DMS79 treated with DMSO at 0.1 percent for 48 hours (cell line): ENCODE measurements at regions not wholly inside any gene's neighbourhood (a gene's known extent, or its start where the extent isn't known, plus 50 kb on each side); places are given as distances from the start of the nearest gene placed in this dataset.

Source experiments
- DNase-seq: peaks from one replicate; lab custom pipeline; 2025; lab: John Stamatoyannopoulos, UW

DNA sequence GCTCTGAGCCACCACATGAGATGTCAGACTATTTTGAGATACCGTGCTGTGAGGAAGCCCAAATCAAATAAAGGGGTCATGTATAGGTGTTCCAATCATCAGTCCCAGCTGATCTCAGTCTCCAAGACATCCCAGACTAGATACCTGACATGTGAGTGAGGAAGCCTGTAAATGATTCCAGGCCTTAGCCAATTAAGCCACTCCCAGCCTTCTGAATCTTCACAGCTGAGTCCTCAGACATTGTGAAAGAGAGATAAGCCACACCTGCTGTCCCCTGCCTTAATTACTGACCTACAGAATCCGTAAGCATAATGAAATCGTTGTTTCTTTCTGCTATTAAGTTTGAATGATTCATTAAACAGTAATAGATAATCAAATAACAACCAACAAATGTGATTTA lies 671.4 kb downstream of the ZNF674 start:
- no peak for DNase-seq

DNA sequence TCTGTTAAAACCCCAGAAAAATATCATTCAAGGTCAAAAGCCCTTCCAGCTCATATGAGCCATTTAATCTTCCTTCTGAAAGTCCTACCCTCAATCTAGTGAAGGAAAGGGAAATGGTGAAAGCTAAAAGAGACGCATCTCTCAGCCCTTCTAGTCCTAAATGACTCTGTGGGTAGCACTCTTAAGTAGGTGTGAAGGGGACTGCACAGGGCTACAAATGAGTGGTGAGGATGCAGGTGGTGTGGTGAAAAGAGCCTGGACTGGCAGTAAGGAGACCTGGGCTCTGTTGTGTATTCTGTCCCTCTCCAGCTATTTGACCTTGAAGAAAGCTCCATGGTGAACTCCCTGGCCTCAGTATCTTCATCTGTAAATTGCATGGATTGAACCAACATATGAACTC lies 671.8 kb upstream of the DIPK2B start:
- no peak for DNase-seq

DNA sequence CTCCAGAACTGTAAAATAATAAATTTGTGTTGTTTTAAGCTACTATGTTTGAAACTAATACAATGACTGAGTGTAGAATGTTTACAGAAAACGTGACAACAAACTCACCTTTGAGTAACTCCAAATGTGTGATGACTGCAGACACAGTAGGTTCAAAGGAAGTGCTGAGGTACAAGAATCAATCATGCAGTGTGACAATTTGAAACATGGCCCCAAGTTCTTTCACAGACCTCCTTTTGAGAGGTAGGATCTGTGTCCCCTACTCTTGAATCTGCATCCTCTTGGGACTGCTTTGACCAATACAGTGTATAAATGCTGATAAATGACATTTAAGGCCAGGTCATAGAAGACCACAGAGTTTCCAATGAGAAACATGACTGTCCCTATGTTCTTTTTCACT lies 667.7 kb upstream of the DIPK2B start:
- no peak for DNase-seq

DNA sequence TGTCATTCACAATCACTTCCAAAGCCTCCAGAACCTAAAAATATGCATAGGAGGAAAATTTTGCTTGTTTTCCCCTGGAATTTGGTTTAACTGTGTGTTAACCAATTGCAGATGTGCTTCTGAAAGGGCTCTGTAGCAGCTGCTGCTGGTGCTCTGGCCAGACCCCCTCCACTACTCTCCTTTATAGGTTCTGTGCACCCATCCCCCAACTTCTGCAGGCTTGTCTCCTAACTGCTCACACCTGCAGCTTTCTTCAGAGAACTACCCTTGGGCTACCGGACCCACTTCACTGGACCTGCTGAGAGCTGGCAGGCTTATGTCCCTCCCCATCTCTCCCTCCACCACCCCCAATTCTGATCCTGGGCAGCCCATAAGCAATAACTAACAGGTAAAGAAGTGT lies 662.1 kb upstream of the DIPK2B start:
- no peak for DNase-seq

DNA sequence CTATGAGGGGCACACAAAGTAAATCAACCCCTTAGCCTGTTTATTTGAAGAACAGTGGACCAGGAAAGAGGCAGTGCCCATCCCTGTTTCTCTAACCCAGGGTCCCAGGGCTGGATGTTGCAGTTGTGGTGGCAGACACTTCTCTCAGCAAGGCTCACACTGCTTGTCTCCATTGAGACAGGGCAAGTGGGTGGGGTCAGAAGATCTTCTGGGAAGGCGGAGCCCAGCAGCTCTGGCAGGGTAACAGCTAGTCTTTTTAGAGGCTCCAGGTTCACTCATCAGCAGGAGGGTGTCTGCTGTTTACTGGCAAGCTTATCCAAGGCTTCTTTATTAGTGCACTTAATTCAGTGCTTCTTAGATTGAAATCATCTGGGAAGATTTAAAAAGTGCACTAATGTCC lies 659.8 kb upstream of the DIPK2B start:
- DNase-seq, result no peak

DNA sequence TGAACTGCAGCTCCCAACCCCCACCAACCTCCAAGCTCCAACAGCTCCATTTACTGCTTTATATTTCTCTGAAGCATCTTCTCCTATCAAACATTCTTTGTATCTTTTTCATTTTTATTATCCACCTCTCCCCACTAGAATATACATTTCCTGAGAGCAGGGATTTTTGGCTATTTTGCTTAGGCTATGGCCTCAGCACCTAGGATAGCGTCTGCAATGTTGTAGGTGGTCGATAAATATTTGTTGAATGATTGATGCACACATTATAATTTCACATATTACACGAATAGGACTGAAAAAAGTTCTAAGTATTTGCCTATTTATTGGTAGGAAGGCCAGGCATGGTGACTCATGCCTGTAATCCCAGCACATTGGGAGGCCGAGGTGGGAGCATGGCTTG lies 658.7 kb upstream of the DIPK2B start:
- DNase-seq, result no peak

DNA sequence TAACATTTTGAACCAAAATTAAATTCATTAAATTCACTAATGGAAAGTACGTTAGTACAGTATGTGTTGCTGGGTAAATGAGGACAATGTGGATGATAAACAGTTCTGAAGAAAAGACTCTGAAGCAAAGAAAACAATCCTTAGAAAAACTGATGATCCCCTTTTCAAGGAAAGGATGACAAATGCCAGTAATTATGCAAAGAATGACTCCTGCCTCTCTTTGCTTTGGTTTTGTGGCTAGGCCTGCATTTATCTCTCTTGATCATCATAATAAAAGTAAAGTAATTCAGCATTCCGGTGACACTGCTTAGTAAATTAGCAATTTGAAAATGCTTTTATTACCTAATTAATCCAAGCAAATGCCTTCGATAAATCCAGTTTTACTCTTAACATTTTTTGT lies 652.2 kb upstream of the DIPK2B start:
- no peak for DNase-seq

DNA sequence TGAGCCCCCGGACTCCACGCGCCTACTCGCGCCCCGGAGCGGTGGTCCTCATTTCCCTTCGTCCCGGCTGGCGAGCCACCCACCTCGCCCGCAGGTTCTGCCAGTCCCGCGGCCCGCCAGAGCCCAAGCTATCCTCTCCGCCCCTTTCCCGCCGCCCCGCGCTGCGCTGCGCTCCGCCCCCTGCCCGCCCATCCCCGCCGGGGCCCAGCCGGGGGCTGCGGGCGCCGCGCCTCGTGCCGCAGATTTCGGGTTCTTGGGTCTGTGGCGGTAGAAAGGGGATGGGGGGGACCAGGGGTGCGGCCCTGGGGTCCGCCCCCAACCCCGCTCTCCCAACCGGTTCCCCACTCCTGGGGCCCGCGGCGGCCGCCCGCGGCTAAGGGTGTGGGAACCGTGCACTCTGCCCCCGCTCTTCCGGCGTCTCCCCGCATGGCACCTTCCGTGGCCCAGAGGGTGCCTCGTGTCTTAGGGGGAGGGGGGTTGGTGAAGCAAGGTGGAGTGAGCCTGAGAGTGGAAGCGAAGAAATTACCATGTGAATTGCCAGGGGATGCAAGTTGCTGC lies 650.8 kb upstream of the DIPK2B start:
- DNase-seq, result peak; percentile 1

DNA sequence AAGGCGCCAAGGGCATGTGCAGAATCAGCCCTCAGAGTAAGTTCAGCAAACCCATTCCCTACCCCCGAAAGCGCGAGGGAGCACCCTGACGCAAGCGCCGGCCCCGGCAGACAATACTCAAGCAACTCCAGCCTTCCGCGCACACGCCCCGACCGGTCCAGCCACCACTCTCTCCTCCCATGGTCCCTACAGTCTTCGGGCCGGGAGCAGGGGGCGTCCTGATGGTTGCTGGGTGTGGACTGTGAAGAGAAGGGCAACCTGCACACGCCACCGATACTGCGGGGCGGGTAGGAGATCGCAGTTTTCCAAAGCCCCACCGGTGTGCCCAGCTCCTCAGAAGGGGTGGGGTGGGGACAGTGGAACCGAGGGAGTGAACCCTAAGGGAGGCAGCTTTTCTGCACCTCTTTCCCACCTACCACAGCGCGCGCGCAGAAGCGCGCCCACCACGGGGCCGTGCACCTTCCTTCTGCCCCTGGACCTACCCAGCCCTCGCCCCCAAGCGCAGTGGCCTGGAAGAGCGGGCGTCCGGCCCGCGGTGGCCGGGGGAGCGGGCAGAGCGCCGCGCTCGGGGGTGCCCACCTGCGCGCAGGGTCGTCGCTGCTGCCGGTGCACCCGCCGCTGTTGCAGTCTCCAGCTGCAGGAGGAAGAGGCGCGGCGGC lies 650.2 kb upstream of the DIPK2B start:
- peak; percentile 20 for DNase-seq

DNA sequence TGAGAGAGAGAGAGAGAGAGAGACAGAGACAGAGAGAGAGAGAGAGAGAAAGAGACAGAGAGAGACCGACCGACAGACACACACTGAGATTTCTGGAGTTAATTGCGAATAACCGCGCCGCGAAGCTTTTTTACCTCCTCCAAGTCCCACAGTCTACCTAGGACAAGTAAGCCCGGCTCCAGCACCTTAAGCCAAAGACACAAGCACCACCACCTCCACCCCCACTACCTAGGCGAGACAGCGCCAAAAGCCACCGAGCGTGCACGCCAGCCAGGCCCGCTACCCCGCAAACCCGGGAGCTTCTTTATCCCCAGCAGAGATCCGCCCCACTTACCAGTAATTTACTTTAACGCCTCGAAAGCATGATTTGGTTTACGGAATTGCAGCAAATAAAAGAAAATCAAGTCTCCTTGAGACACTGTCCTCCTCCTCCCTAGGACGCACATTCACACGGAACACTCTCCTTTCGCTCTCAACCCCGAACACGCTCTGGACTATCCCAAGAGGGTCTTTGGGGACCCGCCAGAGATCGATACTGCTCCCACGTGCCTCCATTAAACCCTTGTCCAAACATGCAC lies 649.6 kb upstream of the DIPK2B start:
- DNase-seq, result no peak

DNA sequence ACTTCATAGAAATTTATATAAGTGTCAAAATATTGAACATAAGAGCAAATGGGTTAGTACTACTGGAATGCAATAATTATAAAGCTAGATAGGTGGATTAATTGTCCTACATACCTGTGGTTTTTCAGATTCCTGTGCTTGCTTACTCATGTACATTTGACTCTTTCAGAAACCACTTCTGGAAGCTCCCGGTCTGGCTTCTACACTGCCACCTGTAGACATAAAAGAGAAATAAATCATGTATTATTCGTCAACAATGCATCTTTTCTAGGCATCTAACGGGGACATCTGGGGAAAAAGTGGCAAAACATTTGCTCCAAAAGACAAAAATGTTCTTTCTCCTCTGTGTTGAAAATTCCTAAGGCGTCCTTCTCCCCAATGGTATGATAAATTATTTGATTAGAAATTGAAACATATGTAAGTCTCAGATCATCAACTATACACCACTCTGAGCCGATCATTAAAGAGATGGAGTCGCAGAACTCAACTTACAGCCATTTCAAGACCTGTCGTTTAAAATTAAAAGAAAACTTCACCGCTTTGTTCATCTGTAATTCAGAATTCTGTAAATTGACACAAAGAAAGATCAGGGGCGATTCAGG lies 648.7 kb upstream of the DIPK2B start:
- DNase-seq, result peak; percentile 5

DNA sequence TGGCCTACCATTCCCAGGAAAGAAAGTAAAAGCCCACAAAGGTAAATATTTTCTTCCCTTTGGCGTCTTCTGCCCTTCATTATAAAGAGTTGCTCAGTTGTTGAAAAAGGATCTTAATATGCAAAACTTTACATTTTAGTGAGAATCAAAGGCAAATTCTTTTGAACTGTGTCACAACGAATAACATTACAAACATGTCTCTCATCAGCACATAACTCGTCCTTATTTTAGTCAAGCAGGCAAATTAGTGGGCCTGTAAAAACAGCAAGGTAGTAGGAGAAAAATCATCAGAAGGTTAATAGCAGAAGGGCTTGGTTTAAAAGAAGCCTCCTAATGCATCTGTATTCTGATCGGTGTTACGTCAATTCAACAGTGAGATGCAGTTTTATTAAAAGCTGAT lies 647.3 kb upstream of the DIPK2B start:
- no peak for DNase-seq

DNA sequence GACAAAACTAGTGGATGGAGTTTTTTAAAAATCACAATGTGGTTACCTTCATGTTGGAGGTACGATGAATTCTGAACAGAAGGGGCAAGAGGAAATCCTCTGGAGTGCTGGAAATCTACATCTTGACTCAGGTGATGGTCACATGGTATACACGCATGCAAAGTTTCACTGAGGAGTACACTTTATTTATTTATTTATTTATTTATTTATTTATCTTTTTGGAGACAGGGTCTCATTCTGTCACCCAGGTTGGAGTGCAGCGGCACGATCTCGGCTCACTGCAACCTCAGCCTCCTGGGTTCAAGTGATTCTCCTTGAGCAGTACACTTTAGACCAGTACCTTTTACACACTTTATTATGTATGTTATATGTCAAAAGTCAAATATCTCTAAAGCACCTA lies 645.7 kb upstream of the DIPK2B start:
- no peak for DNase-seq

DNA sequence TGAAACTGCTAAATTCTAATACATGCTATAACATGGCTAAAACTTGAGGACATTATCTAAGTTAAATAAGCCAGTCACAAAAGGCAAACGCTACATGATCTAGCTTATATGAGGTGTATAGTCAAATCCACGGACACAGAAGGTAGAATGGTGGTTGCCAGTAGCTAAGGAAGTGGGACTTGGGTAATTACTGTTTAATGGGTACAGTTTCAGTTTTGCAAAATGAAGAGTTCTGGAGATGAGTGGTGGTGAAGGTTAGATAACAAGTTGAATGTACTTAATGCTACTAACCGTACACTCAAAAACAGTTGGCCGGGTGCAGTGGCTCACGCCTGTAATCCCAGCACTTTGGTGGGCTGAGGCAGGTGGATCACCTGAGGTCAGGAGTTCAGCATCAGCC lies 644.5 kb upstream of the DIPK2B start:
- DNase-seq, result no peak

DNA sequence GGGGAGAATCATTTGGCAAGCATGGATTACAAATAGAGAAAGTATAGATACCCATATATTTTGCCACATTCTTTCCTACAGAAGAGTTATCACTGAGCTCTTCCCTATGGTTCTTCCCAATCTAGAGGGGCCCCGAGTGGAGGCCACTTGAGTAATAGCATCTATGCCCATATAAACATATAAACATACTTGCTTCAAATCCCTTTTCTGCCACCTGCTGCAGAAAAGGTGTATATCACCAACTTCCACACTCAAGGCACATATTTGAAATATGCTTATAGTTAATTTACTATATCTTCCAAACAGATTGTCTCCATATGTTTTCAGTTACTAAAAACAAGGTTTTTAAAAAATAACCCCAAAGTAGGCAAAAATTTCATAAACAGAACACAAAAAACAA lies 642.8 kb upstream of the DIPK2B start:
- DNase-seq, result no peak

DNA sequence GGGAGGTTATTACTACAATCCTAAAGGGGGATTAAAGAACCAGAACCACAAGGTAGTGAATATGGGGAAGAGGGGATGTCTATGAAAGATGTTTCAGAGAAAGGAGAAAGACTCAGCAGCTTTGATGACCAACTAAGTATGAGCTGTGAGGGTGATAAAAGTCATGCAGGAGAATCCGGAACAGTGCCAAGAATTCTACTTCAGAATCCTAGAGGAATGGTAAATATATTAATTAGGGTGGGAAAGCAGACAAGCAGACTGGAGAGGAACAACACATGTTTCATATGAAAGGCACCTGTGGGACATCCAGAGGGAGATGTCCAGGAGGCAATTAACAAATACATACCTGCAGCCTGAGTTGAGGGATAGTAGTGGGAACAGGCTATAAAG lies 642.2 kb upstream of the DIPK2B start:
- no peak for DNase-seq

DNA sequence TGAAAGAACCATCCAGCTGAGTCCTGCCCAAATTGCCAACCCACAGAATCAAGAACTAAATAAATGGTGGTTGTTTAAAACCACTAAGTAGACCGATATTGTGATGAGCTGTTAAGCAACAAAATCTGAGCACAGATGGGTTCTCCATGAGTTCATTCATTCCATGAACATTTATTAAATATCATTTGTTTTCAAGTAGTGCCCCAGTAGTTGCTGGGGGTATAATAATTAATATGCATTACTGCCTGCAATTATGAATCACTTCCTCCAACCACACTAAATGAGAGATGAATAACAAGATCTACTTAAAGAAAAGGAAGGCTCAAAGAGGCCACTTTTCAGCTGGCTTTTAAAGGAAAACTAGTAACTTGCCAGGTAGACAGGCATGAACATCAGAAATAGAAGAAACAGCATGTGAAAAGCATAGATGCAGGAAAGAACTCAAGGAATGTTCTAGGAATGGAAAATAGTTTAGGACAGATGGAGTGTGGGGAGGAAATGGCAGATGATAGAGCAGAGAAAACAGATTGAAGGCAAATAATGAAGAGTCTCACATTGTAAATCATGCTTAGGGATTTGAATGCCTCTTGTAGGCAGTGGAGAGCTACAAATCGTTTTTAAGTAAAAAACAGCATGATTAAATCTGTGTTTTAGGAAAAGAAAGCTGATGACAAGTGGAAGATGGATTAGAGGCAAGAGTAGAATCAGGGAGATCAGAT lies 641.7 kb upstream of the DIPK2B start:
- DNase-seq, result no peak

DNA sequence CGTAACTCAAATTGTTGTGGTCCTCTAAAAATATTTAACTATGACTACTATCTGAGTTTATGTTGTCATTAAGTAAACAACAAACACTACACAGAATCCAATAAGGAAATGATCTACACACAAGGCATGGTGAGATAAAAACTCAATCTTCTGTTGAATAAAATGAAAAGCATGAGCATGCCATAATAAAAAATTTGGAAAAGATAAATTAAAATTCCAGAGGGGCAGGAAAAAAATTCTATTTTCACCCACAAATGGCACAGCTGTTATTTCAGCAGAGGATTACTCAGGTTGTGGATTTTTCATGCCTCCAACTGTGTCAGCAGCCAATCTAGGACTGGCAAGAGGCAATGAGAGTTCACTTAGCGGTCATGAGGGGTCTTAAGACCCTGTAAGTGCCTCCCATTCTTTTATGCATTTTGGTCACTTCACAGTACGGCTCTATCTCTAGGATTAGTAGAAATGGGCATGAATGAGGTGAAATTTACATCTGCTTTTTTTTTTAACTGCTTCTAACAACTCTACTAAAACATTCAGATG lies 639.8 kb upstream of the DIPK2B start:
- no peak for DNase-seq

DNA sequence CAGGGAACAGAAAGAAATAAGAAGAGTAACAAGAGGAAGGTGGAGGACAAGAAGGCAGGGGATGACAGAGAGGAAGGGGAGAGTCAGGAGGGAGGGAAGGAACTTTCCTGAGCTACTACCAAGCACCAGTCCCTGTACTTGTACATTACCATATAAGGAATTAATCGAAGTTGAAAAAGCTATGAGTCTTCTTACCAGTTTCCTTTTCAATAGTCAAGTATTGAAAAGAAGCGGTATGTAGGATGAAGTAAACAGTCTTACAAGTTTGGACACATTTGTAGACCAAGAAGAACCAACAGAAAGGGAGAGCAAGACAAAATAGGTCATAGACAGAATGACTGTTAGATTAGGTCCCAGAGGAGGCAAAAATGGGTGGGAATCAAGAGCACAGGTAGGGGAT lies 629.7 kb upstream of the DIPK2B start:
- DNase-seq, result no peak

DNA sequence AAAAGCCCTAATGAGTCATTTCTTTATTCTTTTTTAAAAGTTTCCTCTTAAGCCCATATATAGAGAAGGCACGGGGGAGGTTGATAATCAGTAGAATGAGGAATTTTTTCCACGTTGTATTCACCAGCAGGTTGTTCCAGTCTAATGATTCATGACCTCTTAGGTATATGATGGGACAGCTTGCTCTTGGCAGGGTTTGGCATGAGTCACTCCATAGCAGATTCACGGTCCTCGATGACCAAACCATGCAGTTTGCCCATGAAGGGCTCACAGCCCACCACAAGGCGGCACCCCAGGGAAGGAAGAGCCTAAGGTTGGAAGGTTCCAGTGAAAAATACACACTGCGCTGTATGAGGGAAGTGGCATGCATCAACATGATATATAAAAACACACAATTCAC lies 623.8 kb upstream of the DIPK2B start:
- no peak for DNase-seq

DNA sequence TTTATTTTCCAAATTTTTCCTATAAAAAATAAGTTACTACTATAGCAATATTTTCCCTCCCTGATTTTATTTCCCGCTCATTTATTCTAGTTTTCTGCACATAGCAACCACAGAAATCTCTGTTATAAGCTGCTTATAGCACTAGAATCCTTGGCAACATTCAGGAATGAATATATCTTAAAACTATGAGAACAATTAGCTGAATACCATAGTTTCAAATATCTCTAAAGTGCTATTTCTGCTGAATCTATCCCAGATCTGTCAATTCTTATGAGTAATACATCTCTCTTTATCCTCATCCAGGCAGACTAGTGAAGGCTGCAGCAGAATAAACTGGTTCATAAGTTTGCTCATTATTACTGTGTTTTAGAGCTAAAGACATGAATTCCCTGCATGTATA lies 622.9 kb upstream of the DIPK2B start:
- DNase-seq, result no peak

DNA sequence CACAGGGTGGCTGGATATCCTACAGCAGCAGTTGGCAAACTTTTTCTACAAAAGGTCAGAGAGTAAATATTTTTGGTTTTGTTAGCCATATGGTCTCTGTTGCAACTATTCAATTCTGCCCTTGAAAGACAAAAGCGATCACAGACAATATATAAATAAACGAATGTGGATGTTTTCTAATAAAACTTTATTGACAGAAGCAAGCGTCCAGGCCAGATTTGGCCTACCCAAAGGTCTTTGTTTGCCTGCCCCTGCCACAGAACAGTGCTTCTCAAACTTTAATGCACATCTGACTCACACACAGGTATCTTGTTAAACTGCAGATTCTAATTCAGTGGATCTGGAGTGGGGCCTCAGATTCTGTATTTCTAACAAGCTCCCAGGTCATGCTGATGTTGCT lies 621.4 kb upstream of the DIPK2B start:
- no peak for DNase-seq

DNA sequence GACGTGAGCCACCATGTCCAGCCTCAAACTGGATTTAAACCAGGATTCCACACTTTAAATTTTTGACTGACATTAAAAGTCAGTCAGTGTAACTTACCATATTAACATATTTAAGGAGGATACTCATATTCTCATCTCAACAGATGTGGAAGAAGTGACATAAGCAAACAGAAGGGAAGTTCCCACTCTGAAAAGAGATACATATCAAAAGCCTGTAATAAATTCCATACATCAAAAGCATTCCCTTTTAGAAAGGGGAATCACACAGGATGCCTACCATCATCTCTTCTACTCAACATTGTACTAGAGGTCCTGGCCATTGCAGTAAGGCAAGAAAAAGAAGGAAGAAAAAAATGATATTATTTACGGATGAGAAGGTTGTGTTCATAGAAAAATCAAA lies 618.2 kb upstream of the DIPK2B start:
- no peak for DNase-seq
